GM21737 (cell line): ENCODE measurements at regions not wholly inside any gene's neighbourhood (a gene's known extent, or its start where the extent isn't known, plus 50 kb on each side); places are given as distances from the start of the nearest gene placed in this dataset.
"Not testable (repeated sequence)": the region's sequence is repeated elsewhere in the genome, so short reads cannot be mapped to it uniquely, and the experiment has no call there.

Source experiments
- ATAC-seq: cut with Tn5 transposase; IDR thresholded peaks from one replicate; pipeline ENCODE4 v1.9.1; 2021; ENCODE audit warnings: mild to moderate bottlenecking, moderate library complexity; ENCODE audit not compliant: unreplicated experiment

DNA sequence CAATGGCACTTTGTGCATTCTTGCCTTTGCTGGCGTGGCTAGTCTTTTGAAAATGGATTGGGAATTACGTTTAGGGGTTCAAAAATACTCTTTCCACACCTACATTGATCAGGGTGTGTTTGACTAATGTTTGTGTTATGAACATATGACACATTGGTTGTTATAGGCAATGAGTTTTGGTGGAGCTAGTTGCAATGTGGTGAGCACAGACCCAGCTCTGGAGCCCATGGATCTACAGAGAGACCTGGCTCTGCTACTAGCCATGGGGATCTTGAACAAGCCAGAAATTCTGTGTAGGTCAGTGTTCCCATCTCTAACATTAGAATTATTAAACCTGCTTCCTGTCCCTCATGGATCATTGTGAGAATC is 222.4 kb upstream of the UBL3 start:
- no peak for ATAC-seq

GRCh38 chr13:30071969-30072817 is 221.8 kb upstream of the UBL3 start:
- no peak for ATAC-seq

DNA sequence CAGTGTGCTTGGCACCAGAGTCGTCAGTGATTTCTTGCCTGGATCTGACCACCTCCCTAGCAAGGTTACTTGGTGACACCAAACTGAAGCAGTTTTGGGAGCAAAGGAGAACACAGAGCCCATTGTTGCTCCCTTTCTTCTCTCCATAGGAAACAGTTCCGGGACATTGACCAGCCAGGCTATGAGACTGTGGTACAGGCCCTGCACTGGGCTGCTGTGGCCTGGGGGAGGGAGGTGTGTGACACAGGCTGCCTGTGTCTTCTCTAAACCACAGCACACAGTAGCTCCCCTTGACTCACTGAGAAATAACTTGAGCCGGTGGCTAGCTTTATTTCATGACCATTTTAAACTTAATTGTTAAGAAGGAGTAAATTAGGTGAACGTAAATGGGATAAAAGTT is 214.8 kb upstream of the UBL3 start:
- ATAC-seq, result no peak

DNA sequence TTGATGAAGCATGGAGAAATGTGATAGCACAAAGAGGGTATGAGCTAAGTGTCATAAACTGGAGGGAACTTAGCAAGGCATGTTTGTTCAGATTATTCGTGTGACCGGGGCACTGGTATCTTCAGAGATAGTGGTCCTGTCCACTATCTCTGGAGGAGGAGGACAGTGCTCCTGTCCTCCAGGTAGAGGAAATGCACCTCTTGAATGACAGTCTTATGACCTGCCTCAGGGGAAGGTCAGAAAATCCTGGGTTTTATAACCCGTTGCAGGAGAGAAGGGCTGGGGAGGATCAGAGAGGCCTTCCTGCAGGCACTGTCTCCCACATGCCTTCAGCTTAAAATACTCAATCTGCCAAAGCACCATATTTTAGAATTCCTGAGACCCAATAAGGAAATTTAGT is 213.5 kb upstream of the UBL3 start:
- ATAC-seq, result no peak

- ATAC-seq, result no peak
Measured at GRCh38 chr13:30061217-30061616, 210.8 kb upstream of the UBL3 start.

- no peak for ATAC-seq
Measured at GRCh38 chr13:30058429-30058828, 208.0 kb upstream of the UBL3 start.

GRCh38 chr13:30054546-30054945 is 204.1 kb upstream of the UBL3 start:
- not testable (repeated sequence) for ATAC-seq

- ATAC-seq, result no peak
Measured at GRCh38 chr13:30053939-30054338, 203.5 kb upstream of the UBL3 start.

GRCh38 chr13:30052120-30052519 is 201.7 kb upstream of the UBL3 start:
- ATAC-seq, result no peak

DNA sequence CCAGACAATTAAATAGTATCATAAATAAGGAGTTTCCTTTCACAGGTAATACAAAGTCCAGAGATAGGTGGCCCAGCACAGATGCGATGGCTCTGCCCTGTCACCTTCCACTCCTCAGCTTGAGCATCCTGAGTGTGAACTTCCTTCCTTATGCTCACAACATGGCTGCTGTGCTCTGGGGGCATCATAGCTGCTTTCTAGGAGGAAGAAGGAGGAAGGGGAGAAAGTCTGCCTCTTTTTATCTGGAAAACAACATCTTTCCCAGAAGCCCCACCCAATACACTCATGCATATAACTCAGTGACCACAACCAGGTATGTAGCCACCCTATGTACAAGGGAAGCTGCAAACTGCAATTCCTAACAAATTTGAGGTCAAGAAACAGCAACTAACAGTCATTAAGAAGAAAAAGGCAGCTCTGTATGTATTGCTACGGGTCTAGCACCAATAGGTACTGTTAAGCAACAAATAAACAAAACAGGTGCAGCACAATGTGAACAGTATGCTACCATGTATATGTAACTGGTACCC is 201.2 kb upstream of the UBL3 start:
- no peak for ATAC-seq

DNA sequence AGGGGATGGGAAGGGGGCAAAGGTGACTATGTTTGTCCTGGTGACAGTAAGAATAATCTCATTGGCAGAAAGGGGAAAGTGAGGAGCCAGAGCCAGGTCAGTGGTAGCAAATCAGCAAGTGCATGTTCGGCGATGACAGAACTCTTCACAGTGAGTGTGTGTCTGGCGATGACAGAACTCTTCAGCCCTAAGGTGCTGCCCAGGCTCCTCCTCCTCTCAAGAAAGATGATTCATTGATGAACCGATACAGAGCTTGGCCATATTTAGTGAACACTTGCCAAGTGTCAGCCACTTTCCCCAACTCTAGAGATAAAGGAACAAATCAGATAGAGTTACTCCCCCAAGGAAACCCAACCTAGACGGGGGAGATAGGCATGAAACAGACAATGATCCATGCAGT is 199.3 kb upstream of the UBL3 start:
- ATAC-seq, result no peak

DNA sequence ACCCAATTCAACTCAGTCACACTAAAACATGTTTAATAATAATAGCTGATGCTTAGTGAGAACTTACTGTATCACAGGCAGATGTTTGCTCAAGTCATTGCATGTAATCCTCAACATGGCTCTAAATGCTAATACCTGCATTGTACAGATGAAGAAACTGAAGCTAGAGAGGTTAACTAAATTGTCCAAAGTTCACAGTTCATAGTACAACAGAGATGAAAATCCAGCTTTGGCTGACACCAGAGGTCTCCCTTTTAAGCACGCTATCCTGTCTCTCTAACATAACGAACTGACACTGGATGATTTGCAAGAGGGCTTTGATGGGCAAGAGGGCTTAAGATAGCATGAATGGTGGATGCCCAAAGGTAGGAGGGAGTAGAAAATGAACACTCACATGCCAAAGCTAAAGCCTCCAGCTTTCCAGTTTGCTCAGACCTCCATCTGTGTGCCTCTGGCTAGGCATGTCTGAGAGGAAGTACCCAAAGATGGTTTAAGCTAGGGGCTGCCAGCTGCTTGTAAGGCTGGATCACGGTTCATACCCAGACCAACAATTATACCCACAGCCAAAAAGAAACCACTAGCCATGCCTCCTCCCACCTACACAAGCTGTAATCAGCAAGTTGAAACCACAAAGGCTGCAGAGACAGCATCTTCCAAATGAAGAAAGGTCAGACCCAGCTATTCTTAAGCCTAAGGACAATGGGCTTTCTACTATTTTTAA is 196.9 kb upstream of the UBL3 start:
- no peak for ATAC-seq

DNA sequence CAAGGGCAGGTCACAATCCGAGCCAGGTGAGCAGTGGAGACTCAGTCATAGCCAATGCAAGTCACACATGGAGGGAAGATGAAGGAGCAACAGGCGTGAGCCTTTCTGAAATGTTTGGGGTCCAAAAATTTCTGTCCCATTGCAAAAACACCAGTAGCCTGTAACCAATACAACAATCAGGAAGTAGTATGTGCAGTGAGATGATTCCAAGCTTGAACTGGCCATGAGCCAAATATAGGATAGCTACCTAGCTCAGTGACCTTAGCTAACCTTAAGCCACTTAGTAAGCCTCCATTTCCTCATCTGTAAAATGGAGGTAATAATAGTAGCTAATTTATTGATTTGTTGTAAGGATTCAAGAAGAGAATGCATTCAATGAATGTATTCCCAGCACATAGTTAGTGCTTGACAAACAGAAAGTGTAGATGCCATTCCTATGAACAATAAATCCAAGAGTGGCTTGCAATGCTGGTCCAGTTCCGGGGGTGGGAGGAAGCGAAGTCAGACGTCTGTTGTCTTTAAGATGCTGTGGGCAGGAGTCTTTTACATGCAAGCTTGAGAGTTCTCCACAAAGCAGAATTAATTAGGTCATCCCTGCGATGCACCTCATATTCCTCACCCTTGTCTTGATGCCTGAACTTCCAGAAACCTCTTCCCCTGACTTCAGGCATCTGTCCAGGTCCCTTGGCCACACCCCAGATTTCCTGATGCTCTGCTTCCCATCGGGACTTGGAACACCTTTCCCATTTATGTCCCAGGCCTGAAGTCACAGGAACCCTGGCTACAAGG is 195.7 kb upstream of the UBL3 start:
- no peak for ATAC-seq

DNA sequence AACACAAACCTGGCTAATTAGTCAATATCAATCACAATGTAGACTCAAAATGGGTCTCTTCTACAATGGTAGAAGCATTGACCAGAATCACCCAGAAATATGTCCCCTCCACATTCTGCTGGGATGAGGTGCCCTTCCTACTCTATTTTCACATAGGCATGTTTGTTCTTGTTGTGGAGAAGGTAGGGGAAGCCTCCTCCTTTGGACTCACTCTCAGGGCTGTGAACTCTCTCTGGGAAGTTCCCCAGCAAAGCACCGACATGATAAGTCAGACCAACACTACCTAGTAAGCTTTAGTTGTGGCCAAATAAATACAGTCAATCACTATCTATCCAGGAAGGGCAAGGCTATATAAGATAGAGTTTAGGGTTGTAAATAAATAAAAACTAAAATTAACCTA is 194.5 kb upstream of the UBL3 start:
- ATAC-seq, result no peak

DNA sequence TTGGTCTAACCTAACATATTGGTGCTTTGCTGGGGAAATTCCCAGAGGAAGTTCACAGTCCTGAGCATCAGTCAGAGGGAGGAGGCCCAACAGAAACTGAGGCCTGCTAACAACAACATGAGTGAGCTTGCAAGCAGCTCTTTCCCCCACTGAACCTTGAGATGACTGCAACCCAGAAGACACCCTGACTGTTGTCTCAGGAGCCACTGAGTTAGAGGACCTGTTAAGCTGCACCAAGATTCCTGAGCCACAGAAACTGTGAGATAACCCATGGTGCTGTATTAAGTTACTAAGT is 193.2 kb upstream of the UBL3 start:
- no peak for ATAC-seq

DNA sequence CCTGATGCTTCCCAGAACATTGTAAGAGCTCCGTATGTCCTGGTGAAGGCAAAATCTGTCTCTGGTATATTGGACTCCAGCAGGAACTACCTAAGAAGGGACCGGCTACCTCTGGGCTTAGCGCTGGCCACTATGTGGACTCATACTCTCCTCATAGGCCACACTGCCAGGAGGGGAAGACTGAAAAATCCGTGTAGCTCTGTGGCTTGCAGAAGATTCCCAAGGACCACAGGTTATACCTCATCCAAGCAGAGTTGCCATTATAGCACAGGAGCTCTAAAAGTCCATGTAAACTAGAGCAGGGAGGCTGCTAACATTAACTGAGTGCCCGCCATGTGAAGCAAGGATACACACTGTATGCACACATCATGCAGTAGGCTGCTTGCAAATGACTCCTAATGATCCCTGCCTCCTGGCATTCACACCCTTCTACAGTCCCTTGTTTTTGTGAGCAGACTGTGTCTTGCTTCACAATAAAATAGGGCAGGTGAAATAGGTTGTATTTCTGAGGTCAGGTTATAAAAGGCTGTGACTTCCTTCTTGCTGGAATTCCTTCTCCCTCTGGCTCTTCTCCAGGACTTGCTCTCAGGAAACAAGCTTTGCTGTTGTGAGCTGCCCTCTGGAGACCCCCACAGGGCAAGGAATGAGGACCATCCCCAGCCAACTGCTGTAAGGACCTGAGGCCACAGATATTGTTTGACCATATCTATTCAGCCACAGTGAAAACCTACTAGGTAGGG is 192.6 kb upstream of the UBL3 start:
- no peak for ATAC-seq

DNA sequence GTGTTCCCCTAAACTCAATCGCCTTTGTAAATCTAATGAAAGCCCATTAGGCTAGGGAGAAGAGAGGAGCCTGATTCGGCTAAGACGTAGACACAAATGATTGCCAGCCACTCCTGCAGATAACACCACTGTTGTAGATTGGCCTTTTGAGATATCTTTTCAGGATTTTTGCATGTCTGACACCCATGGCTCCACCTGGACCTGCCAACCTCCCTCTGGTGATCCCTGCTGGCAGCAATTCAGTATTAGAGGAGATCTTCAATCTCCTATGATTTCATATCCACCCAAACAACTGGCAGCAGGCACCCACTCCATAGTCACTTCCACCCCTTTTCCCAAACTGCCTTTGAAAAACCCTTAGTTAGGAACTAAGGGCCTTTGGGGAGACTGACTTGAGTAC is 191.9 kb upstream of the UBL3 start:
- no peak for ATAC-seq

DNA sequence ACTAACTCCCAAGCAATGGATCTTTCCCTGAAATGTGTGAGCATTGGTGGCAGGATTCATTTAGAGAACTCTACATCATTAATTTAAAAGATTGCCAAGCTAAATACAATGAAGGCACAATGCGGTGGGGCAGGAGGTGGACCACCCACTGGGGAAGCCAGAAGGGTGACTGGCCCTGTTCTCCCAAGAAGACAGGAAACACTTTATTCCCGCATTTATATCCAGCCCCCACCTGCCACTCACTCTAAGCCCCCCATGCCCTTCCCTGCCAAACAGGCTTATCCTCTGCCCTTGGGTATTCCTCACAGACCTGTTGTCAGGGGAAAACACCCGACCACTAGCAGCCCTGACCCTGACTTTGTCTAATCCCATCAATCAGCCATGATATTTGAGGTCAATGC is 189.1 kb upstream of the UBL3 start:
- ATAC-seq, result no peak

- no peak for ATAC-seq
Measured at GRCh38 chr13:30038884-30039283, 188.5 kb upstream of the UBL3 start.

- ATAC-seq, result no peak
Measured at GRCh38 chr13:30037766-30038165, 187.3 kb upstream of the UBL3 start.

GRCh38 chr13:30037306-30037705 is 186.9 kb upstream of the UBL3 start:
- ATAC-seq, result no peak
